PC-9 (cell line): ENCODE measurements at regions not wholly inside any gene's neighbourhood (a gene's known extent, or its start where the extent isn't known, plus 50 kb on each side); places are given as distances from the start of the nearest gene placed in this dataset.

Source experiments
- BruUV-seq: library from RNA; stranded (reverse); fragments of 400-500 nt; replicated peaks from 2 replicates; lab custom pipeline; 2021; lab: Mats Ljungman, UMichigan
- CTCF ChIA-PET: fragments of 300-600 bp; sonication (Branson Sonifier 250); formaldehyde crosslinking; loops from one replicate; lab custom pipeline; 2022; ENCODE audit warnings: antibody characterized with exemption; lab: Charles Lee
- POLR2A ChIA-PET: fragments of 300-600 bp; sonication (Branson Sonifier 250); formaldehyde crosslinking; loops from one replicate; lab custom pipeline; 2022; ENCODE audit warnings: antibody characterized with exemption; ENCODE audit not compliant: unreplicated experiment; lab: Charles Lee
- DNase-seq, 2 experiments: peaks; one replicate each; pipeline versions ENCODE4 v3.0.0 to v3.0.0-alpha.2; 2015 to 2022; ENCODE audit warnings: mixed read lengths in 1 of 2
- H2AFZ ChIP-seq: fragments of 200-600 bp; sonication (generic); 2 replicates; pipeline ENCODE4 v1.8.1; 2017; ENCODE audit warnings: antibody characterized with exemption
- H3F3A ChIP-seq: fragments of 200-600 bp; sonication (generic); 2 replicates; pipeline ENCODE4 v1.8.1; 2017; ENCODE audit warnings: antibody characterized with exemption, mild to moderate bottlenecking, low read depth; ENCODE audit not compliant: insufficient read depth
- H3K27ac ChIP-seq: fragments of 200-600 bp; sonication (generic); 2 replicates; pipeline ENCODE4 v1.6.1; 2016; ENCODE audit warnings: mixed run types
- H3K27me3 ChIP-seq: fragments of 200-600 bp; sonication (generic); 2 replicates; pipeline ENCODE4 v1.6.1; 2016; ENCODE audit warnings: low read depth, mixed run types; ENCODE audit not compliant: insufficient read depth
- H3K36me3 ChIP-seq: fragments of 200-600 bp; sonication (generic); 2 replicates; pipeline ENCODE4 v1.6.1; 2016; ENCODE audit warnings: low read depth, mixed run types
- H3K4me1 ChIP-seq: fragments of 200-600 bp; sonication (generic); replicated peaks from 2 replicates; pipeline ENCODE4 v1.6.1; 2016; ENCODE audit warnings: mixed run types; ENCODE audit not compliant: insufficient read depth
- H3K4me2 ChIP-seq: fragments of 200-600 bp; sonication (generic); 2 replicates; pipeline ENCODE4 v1.6.1; 2017; ENCODE audit warnings: mixed run types
- H3K4me3 ChIP-seq: fragments of 200-600 bp; sonication (generic); 2 replicates; pipeline ENCODE4 v1.6.1; 2016; ENCODE audit warnings: mixed run types
- H3K79me2 ChIP-seq: fragments of 200-600 bp; sonication (generic); 2 replicates; pipeline ENCODE4 v1.6.1; 2017; ENCODE audit warnings: low read depth, mixed run types
- H3K9me2 ChIP-seq: fragments of 200-600 bp; sonication (generic); 2 replicates; pipeline ENCODE4 v1.8.1; 2017; ENCODE audit warnings: mild to moderate bottlenecking; ENCODE audit not compliant: insufficient read depth
- H3K9me3 ChIP-seq: fragments of 200-600 bp; sonication (generic); 2 replicates; pipeline ENCODE4 v1.8.1; 2016; ENCODE audit warnings: low read depth; ENCODE audit not compliant: insufficient read depth
- H4K20me1 ChIP-seq: fragments of 200-600 bp; sonication (generic); 2 replicates; pipeline ENCODE4 v1.8.1; 2017; ENCODE audit not compliant: insufficient read depth
- CTCF ChIP-seq: fragments of 200-600 bp; sonication (generic); conservative IDR thresholded peaks from 2 replicates; pipeline ENCODE4 v1.6.1; 2017; ENCODE audit warnings: mixed run types, antibody characterized with exemption, mild to moderate bottlenecking, moderate library complexity
- EZH2 ChIP-seq: fragments of 200-600 bp; sonication (generic); IDR thresholded peaks from 2 replicates; pipeline ENCODE4 v1.8.0; 2017; ENCODE audit warnings: antibody characterized with exemption, low read depth
- intact Hi-C: fragments of 100-400 bp; cut with micrococcal nuclease; formaldehyde crosslinking; loops from one replicate; pipeline ENCODE4 v1.10.0; 2022; ENCODE audit not compliant: unreplicated experiment

GRCh38 chr18:1627494-1627893 is 722.8 kb downstream of the ADCYAP1 start:
- ChIA-PET POLR2A (no interaction called here), CTCF (no interaction called here)
- no peaks in the 10 kb centered on the region for H4K20me1 ChIP-seq
- TF ChIP-seq CTCF (no peak), EZH2 (no peak)
- H3K4me2 ChIP-seq = no peak overlapping the region
- intact Hi-C loops = no loop called here
- H3K27ac ChIP-seq = no peak overlapping the region
- H3K9me2 ChIP-seq = no peaks in the 10 kb centered on the region; the same call in 1 of the 2 replicates
- H3K27me3 ChIP-seq = no peaks in the 10 kb centered on the region
- H3K4me1 ChIP-seq = no peaks in the 10 kb centered on the region
- H3F3A ChIP-seq = no peaks in the 10 kb centered on the region
- no peaks in the 10 kb centered on the region for H3K9me3 ChIP-seq
- H3K4me3 ChIP-seq = no peak overlapping the region
- no TSS peak for BruUV-seq
- no peak for DNase-seq
- H2AFZ ChIP-seq = no peak overlapping the region
- H3K36me3 ChIP-seq = no peaks in the 10 kb centered on the region
- no peaks in the 10 kb centered on the region for H3K79me2 ChIP-seq

GRCh38 chr18:1648712-1649111 is 744.0 kb downstream of the ADCYAP1 start:
- Histone ChIP-seq H3F3A (no peaks in the 10 kb centered on the region), H3K4me2 (no peak overlapping the region), H3K4me1 (no peaks in the 10 kb centered on the region), H3K27me3 (no peaks in the 10 kb centered on the region), H2AFZ (no peak overlapping the region), H3K79me2 (no peaks in the 10 kb centered on the region), H4K20me1 (no peaks in the 10 kb centered on the region), H3K9me2 (no peaks in the 10 kb centered on the region), H3K9me3 (no peaks in the 10 kb centered on the region), H3K4me3 (no peak overlapping the region), H3K27ac (no peak overlapping the region), H3K36me3 (no peaks in the 10 kb centered on the region)
- DNase-seq = no peak
- intact Hi-C loops = no loop called here
- no TSS peak for BruUV-seq
- POLR2A ChIA-PET = no interaction called here
- CTCF ChIA-PET = no interaction called here
- no peak for TF ChIP-seq EZH2
- no peak for TF ChIP-seq CTCF

- H3K79me2 ChIP-seq = no peaks in the 10 kb centered on the region
- no TSS peak for BruUV-seq
- no peaks in the 10 kb centered on the region for H3K27me3 ChIP-seq
- intact Hi-C loops = no loop called here
- H3K27ac ChIP-seq = no peak overlapping the region
- ChIA-PET POLR2A (no interaction called here), CTCF (no interaction called here)
- H3K4me3 ChIP-seq = no peak overlapping the region
- TF ChIP-seq EZH2 (no peak), CTCF (no peak)
- H3K9me2 ChIP-seq = no peaks in the 10 kb centered on the region
- DNase-seq = no peak
- H3K9me3 ChIP-seq = no peaks in the 10 kb centered on the region
- no peak overlapping the region for H3K4me2 ChIP-seq
- no peaks in the 10 kb centered on the region for H3K4me1 ChIP-seq
- H2AFZ ChIP-seq = no peak overlapping the region
- H4K20me1 ChIP-seq = no peaks in the 10 kb centered on the region
- H3K36me3 ChIP-seq = no peaks in the 10 kb centered on the region
- no peaks in the 10 kb centered on the region for H3F3A ChIP-seq
Observed at GRCh38 chr18:1652018-1652417, 747.3 kb downstream of the ADCYAP1 start.
